IPS-20b (cell line): ENCODE measurements at regions not wholly inside any gene's neighbourhood (a gene's known extent, or its start where the extent isn't known, plus 50 kb on each side); places are given as distances from the start of the nearest gene placed in this dataset.
"Not testable (repeated sequence)": the region's sequence is repeated elsewhere in the genome, so short reads cannot be mapped to it uniquely, and the experiment has no call there.

Experiments
- H3K27ac ChIP-seq: one replicate; pipeline ENCODE4 v1.5.1; 2013; ENCODE audit warnings: low read length
- H3K27me3 ChIP-seq: 2 replicates; pipeline ENCODE4 v1.6.1; 2013; ENCODE audit warnings: mild to moderate bottlenecking, low read length, inconsistent platforms; ENCODE audit not compliant: insufficient read depth
- H3K36me3 ChIP-seq: 2 replicates; pipeline ENCODE4 v1.6.1; 2013; ENCODE audit warnings: low read depth, mild to moderate bottlenecking, inconsistent platforms, low read length, moderate library complexity; ENCODE audit not compliant: insufficient read depth
- H3K4me1 ChIP-seq: 2 replicates; pipeline ENCODE4 v1.6.1; 2013; ENCODE audit warnings: mild to moderate bottlenecking, control low read depth, inconsistent platforms, low read length, moderate library complexity; ENCODE audit not compliant: insufficient read depth
- H3K4me3 ChIP-seq: 2 replicates; pipeline ENCODE4 v1.5.1; 2013; ENCODE audit warnings: mild to moderate bottlenecking, low read length, inconsistent platforms
- H3K9ac ChIP-seq: 2 replicates; pipeline ENCODE4 v1.6.1; 2013; ENCODE audit warnings: low read depth, mild to moderate bottlenecking, inconsistent platforms, low read length, moderate library complexity
- H3K9me3 ChIP-seq: 2 replicates; pipeline ENCODE4 v1.6.1; 2013; ENCODE audit warnings: mild to moderate bottlenecking, low read depth, low read length, inconsistent platforms; ENCODE audit not compliant: insufficient read depth

- Histone ChIP-seq H3K36me3 (no peaks in the 10 kb centered on the region), H3K9me3 (no peaks in the 10 kb centered on the region), H3K4me1 (peaks cover 14% of the 10 kb centered on the region; the same call in 1 of the 2 replicates), H3K4me3 (no peak overlapping the region), H3K9ac (no peak overlapping the region), H3K27me3 (no peaks in the 10 kb centered on the region), H3K27ac (no peak overlapping the region)
Measured at GRCh38 chr16:60413969-60414368, 1622.3 kb downstream of the CDH8 start.

- H3K27ac ChIP-seq = no peak overlapping the region
- no peaks in the 10 kb centered on the region for H3K27me3 ChIP-seq
- no peaks in the 10 kb centered on the region for H3K36me3 ChIP-seq
- no peaks in the 10 kb centered on the region for H3K9me3 ChIP-seq
- no peak overlapping the region for H3K4me3 ChIP-seq
- no peak overlapping the region for H3K9ac ChIP-seq
- H3K4me1 ChIP-seq = no peaks in the 10 kb centered on the region
Measured at GRCh38 chr16:60407606-60408005, 1628.6 kb downstream of the CDH8 start.

- no peak overlapping the region for H3K4me3 ChIP-seq
- no peak overlapping the region for H3K9ac ChIP-seq
- H3K9me3 ChIP-seq = no peaks in the 10 kb centered on the region
- H3K4me1 ChIP-seq = no peaks in the 10 kb centered on the region
- H3K36me3 ChIP-seq = no peaks in the 10 kb centered on the region
- H3K27ac ChIP-seq = no peak overlapping the region
- H3K27me3 ChIP-seq = no peaks in the 10 kb centered on the region
Measured at GRCh38 chr16:60407034-60407433, 1629.2 kb downstream of the CDH8 start.

GRCh38 chr16:60405286-60405685, 1631.0 kb downstream of the CDH8 start:
- H3K27ac ChIP-seq = no peak overlapping the region
- H3K4me3 ChIP-seq = no peak overlapping the region
- H3K9me3 ChIP-seq = no peaks in the 10 kb centered on the region
- H3K27me3 ChIP-seq = no peaks in the 10 kb centered on the region
- no peak overlapping the region for H3K9ac ChIP-seq
- H3K4me1 ChIP-seq = no peaks in the 10 kb centered on the region
- no peaks in the 10 kb centered on the region for H3K36me3 ChIP-seq

GRCh38 chr16:60404401-60404800, 1631.8 kb downstream of the CDH8 start:
- Histone ChIP-seq H3K9me3 (no peaks in the 10 kb centered on the region), H3K36me3 (no peaks in the 10 kb centered on the region), H3K9ac (no peak overlapping the region), H3K27ac (no peak overlapping the region), H3K4me3 (no peak overlapping the region), H3K4me1 (no peaks in the 10 kb centered on the region), H3K27me3 (no peaks in the 10 kb centered on the region)

- not testable (repeated sequence) for H3K4me1 ChIP-seq, H3K27me3 ChIP-seq, H3K36me3 ChIP-seq, H3K9ac ChIP-seq, H3K4me3 ChIP-seq, H3K9me3 ChIP-seq, H3K27ac ChIP-seq
Measured at GRCh38 chr16:60402941-60403340, 1633.3 kb downstream of the CDH8 start.

GRCh38 chr16:60392380-60392779, 1643.9 kb downstream of the CDH8 start:
- H3K27ac ChIP-seq = no peak overlapping the region
- no peak overlapping the region for H3K9ac ChIP-seq
- no peaks in the 10 kb centered on the region for H3K9me3 ChIP-seq
- no peaks in the 10 kb centered on the region for H3K36me3 ChIP-seq
- no peak overlapping the region for H3K4me3 ChIP-seq
- no peaks in the 10 kb centered on the region for H3K4me1 ChIP-seq
- H3K27me3 ChIP-seq = no peaks in the 10 kb centered on the region

GRCh38 chr16:60371591-60371990, 1637.5 kb upstream of the GOT2 start:
- no peaks in the 10 kb centered on the region for H3K9me3 ChIP-seq
- no peaks in the 10 kb centered on the region for H3K27me3 ChIP-seq

GRCh38 chr16:60367739-60368138, 1633.6 kb upstream of the GOT2 start:
- peaks cover 4% of the 10 kb centered on the region; the same call in 1 of the 2 replicates for H3K4me1 ChIP-seq
- H3K27ac ChIP-seq = no peak overlapping the region
- H3K36me3 ChIP-seq = no peaks in the 10 kb centered on the region
- H3K4me3 ChIP-seq = no peak overlapping the region
- H3K9me3 ChIP-seq = no peaks in the 10 kb centered on the region
- H3K9ac ChIP-seq = no peak overlapping the region
- H3K27me3 ChIP-seq = no peaks in the 10 kb centered on the region

More at GRCh38 chr16:60371591-60371990, 1637.5 kb upstream of the GOT2 start:
- H3K4me3 ChIP-seq = no peak overlapping the region
- peaks cover 4% of the 10 kb centered on the region; the same call in 1 of the 2 replicates for H3K4me1 ChIP-seq
- no peak overlapping the region for H3K27ac ChIP-seq
- no peaks in the 10 kb centered on the region for H3K36me3 ChIP-seq
- no peak overlapping the region for H3K9ac ChIP-seq

GRCh38 chr16:60363566-60363965, 1629.5 kb upstream of the GOT2 start:
- Histone ChIP-seq H3K27me3 (no peaks in the 10 kb centered on the region), H3K4me1 (0 out of 2 replicates have a peak, but pooled peaks cover 3% of the 10 kb centered on the region), H3K27ac (no peak overlapping the region), H3K9me3 (no peaks in the 10 kb centered on the region), H3K4me3 (no peak overlapping the region), H3K9ac (no peak overlapping the region), H3K36me3 (no peaks in the 10 kb centered on the region)

- H3K36me3 ChIP-seq = not testable (repeated sequence)
Measured at GRCh38 chr16:60359866-60360265, 1625.8 kb upstream of the GOT2 start.

GRCh38 chr16:60359412-60359811, 1625.3 kb upstream of the GOT2 start:
- H3K9me3 ChIP-seq, H3K4me1 ChIP-seq, H3K27me3 ChIP-seq, H3K9ac ChIP-seq, H3K36me3 ChIP-seq, H3K4me3 ChIP-seq, H3K27ac ChIP-seq: not testable (repeated sequence)

More at GRCh38 chr16:60359866-60360265, 1625.8 kb upstream of the GOT2 start:
- not testable (repeated sequence) for H3K9ac ChIP-seq, H3K27ac ChIP-seq, H3K4me1 ChIP-seq, H3K4me3 ChIP-seq, H3K27me3 ChIP-seq, H3K9me3 ChIP-seq
